Keratinocyte (primary cell): ENCODE measurements at regions not wholly inside any gene's neighbourhood (a gene's known extent, or its start where the extent isn't known, plus 50 kb on each side); places are given as distances from the start of the nearest gene placed in this dataset.

Source experiments
- CTCF ChIP-seq, 3 experiments: IDR thresholded peaks in 1 of 3; conservative IDR thresholded peaks in 1 of 3; optimal IDR thresholded peaks in 1 of 3; 2 replicates in 2 of 3; 3 replicates in 1 of 3; pipeline versions ENCODE3 to v1.5.1; 2011; ENCODE audit warnings: low read length in 3 of 3, mild to moderate bottlenecking in 3 of 3, moderate library complexity in 2 of 3, control low read depth in 1 of 3, inconsistent platforms in 1 of 3; ENCODE audit not compliant: insufficient read depth in 2 of 3; ENCODE audit errors: extremely low read depth in 1 of 3
- EZH2 ChIP-seq: IDR thresholded peaks from one replicate; pipeline ENCODE4 v1.6.1; 2012; ENCODE audit warnings: inconsistent platforms, mild to moderate bottlenecking, low read length, moderate library complexity

- TF ChIP-seq CTCF (optimal IDR thresholded peaks at IDR 0.05 in 1 of 3, IDR thresholded peaks at IDR 0.05 in 1 of 3, conservative IDR thresholded peaks at IDR 0.05 in 1 of 3; ENCODE audit: extremely low read depth in 1 of 3, insufficient read depth in 2 of 3, low read length in 3 of 3) (no peak), EZH2 (no peak)
Measured at GRCh38 chr2:121849236-121849635, 93.8 kb downstream of the TSN start.
